ENCODE measurements at regions not wholly inside any gene's neighbourhood (a gene's known extent, or its start where the extent isn't known, plus 50 kb on each side); places are given as distances from the start of the nearest gene placed in this dataset.

- TF ChIP-seq EZH2 (IDR thresholded peaks at IDR 0.05; ENCODE audit: low read depth, unreplicated experiment) (no peak), CTCF (conservative IDR thresholded peaks at IDR 0.05; ENCODE audit: low read depth in 2 of 2) (no peak), ETS1 (IDR thresholded peaks at IDR 0.05) (no peak)
These were observed 70.0 kb upstream of the HTATIP2 start for GRCh38 chr11:20293531-20293930.

Measured in GM23338 (cell line).